ENCODE measurements at regions not wholly inside any gene's neighbourhood (a gene's known extent, or its start where the extent isn't known, plus 50 kb on each side); places are given as distances from the start of the nearest gene placed in this dataset.

DNA sequence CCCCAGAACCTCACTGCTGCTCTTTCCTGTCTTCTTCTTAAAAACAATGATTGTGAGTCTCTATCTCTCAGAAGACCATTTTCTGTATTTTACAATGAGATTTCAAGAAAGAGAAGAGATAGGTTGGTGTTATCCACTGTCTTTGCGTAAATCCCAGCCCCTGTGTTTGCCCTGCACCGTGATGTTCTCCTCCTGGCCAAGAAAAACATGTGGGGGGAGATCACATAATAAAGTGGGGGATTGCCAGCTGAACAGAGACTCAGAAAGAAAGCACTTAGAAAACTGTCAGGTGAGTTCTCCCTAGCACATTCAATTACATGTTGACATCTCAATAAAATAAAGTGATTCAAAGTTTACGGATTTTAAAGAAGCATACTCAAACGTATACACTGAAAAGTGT is 105.0 kb upstream of the PITRM1 start:
- TF ChIP-seq POLR2A (IDR thresholded peaks at IDR 0.05) = no peak
- TF ChIP-seq, protein P1, sequence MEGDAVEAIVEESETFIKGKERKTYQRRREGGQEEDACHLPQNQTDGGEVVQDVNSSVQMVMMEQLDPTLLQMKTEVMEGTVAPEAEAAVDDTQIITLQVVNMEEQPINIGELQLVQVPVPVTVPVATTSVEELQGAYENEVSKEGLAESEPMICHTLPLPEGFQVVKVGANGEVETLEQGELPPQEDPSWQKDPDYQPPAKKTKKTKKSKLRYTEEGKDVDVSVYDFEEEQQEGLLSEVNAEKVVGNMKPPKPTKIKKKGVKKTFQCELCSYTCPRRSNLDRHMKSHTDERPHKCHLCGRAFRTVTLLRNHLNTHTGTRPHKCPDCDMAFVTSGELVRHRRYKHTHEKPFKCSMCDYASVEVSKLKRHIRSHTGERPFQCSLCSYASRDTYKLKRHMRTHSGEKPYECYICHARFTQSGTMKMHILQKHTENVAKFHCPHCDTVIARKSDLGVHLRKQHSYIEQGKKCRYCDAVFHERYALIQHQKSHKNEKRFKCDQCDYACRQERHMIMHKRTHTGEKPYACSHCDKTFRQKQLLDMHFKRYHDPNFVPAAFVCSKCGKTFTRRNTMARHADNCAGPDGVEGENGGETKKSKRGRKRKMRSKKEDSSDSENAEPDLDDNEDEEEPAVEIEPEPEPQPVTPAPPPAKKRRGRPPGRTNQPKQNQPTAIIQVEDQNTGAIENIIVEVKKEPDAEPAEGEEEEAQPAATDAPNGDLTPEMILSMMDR (IDR thresholded peaks at IDR 0.05) = no peak
